ENCODE measurements at regions not wholly inside any gene's neighbourhood (a gene's known extent, or its start where the extent isn't known, plus 50 kb on each side); places are given as distances from the start of the nearest gene placed in this dataset.
"Not testable (repeated sequence)": the region's sequence is repeated elsewhere in the genome, so short reads cannot be mapped to it uniquely, and the experiment has no call there.

- H3K4me1 ChIP-seq (ENCODE audit: control insufficient read depth in 1 of 2, insufficient read depth in 2 of 2, low read length in 2 of 2): no peaks in the 10 kb centered on the region
- no peaks in the 10 kb centered on the region for H3K36me3 ChIP-seq (ENCODE audit: control insufficient read depth in 1 of 2, insufficient read depth in 2 of 2, low read length in 2 of 2)
- no peak overlapping the region for H3K27ac ChIP-seq (ENCODE audit: low read depth, low read length)
- H3K27me3 ChIP-seq (ENCODE audit: control insufficient read depth in 1 of 2, insufficient read depth in 2 of 2, low read length in 2 of 2): no peaks in the 10 kb centered on the region
- no peak overlapping the region for H3K9ac ChIP-seq (ENCODE audit: low read depth in 1 of 2, low read length in 2 of 2)
- no peak overlapping the region for H3K4me3 ChIP-seq (ENCODE audit: low read depth in 1 of 2, low read length in 2 of 2)
- H3K9me3 ChIP-seq (ENCODE audit: control insufficient read depth in 1 of 2, low read length in 2 of 2): no peaks in the 10 kb centered on the region
These were observed 69.2 kb downstream of the SOX9 start for GRCh38 chr17:72189768-72190593.

GRCh38 chr17:72191356-72191755 is 70.5 kb downstream of the SOX9 start:
- Histone ChIP-seq H3K4me3 (ENCODE audit: low read depth in 1 of 2, low read length in 2 of 2) (no peak overlapping the region), H3K4me1 (ENCODE audit: control insufficient read depth in 1 of 2, insufficient read depth in 2 of 2, low read length in 2 of 2) (no peaks in the 10 kb centered on the region), H3K36me3 (ENCODE audit: control insufficient read depth in 1 of 2, insufficient read depth in 2 of 2, low read length in 2 of 2) (no peaks in the 10 kb centered on the region), H3K9ac (ENCODE audit: low read depth in 1 of 2, low read length in 2 of 2) (no peak overlapping the region), H3K9me3 (ENCODE audit: control insufficient read depth in 1 of 2, low read length in 2 of 2) (no peaks in the 10 kb centered on the region), H3K27me3 (ENCODE audit: control insufficient read depth in 1 of 2, insufficient read depth in 2 of 2, low read length in 2 of 2) (no peaks in the 10 kb centered on the region), H3K27ac (ENCODE audit: low read depth, low read length) (no peak overlapping the region)

GRCh38 chr17:72191921-72192799 is 71.3 kb downstream of the SOX9 start:
- H3K27me3 ChIP-seq (ENCODE audit: control insufficient read depth in 1 of 2, insufficient read depth in 2 of 2, low read length in 2 of 2): no peaks in the 10 kb centered on the region
- H3K9me3 ChIP-seq (ENCODE audit: control insufficient read depth in 1 of 2, low read length in 2 of 2): no peaks in the 10 kb centered on the region
- H3K27ac ChIP-seq (ENCODE audit: low read depth, low read length): no peak overlapping the region
- no peaks in the 10 kb centered on the region for H3K36me3 ChIP-seq (ENCODE audit: control insufficient read depth in 1 of 2, insufficient read depth in 2 of 2, low read length in 2 of 2)
- H3K9ac ChIP-seq (ENCODE audit: low read depth in 1 of 2, low read length in 2 of 2): no peak overlapping the region
- no peaks in the 10 kb centered on the region for H3K4me1 ChIP-seq (ENCODE audit: control insufficient read depth in 1 of 2, insufficient read depth in 2 of 2, low read length in 2 of 2)
- H3K4me3 ChIP-seq (ENCODE audit: low read depth in 1 of 2, low read length in 2 of 2): no peak overlapping the region

GRCh38 chr17:72192800-72193192 is 72.0 kb downstream of the SOX9 start:
- Histone ChIP-seq H3K4me1 (ENCODE audit: control insufficient read depth in 1 of 2, insufficient read depth in 2 of 2, low read length in 2 of 2) (no peaks in the 10 kb centered on the region), H3K27me3 (ENCODE audit: control insufficient read depth in 1 of 2, insufficient read depth in 2 of 2, low read length in 2 of 2) (no peaks in the 10 kb centered on the region), H3K4me3 (ENCODE audit: low read depth in 1 of 2, low read length in 2 of 2) (no peak overlapping the region), H3K36me3 (ENCODE audit: control insufficient read depth in 1 of 2, insufficient read depth in 2 of 2, low read length in 2 of 2) (no peaks in the 10 kb centered on the region), H3K9me3 (ENCODE audit: control insufficient read depth in 1 of 2, low read length in 2 of 2) (no peaks in the 10 kb centered on the region), H3K9ac (ENCODE audit: low read depth in 1 of 2, low read length in 2 of 2) (no peak overlapping the region), H3K27ac (ENCODE audit: low read depth, low read length) (no peak overlapping the region)

GRCh38 chr17:72193391-72194106 is 72.7 kb downstream of the SOX9 start:
- H3K36me3 ChIP-seq (ENCODE audit: control insufficient read depth in 1 of 2, insufficient read depth in 2 of 2, low read length in 2 of 2): no peaks in the 10 kb centered on the region
- no peaks in the 10 kb centered on the region for H3K4me1 ChIP-seq (ENCODE audit: control insufficient read depth in 1 of 2, insufficient read depth in 2 of 2, low read length in 2 of 2)
- no peaks in the 10 kb centered on the region for H3K27me3 ChIP-seq (ENCODE audit: control insufficient read depth in 1 of 2, insufficient read depth in 2 of 2, low read length in 2 of 2)
- H3K9ac ChIP-seq (ENCODE audit: low read depth in 1 of 2, low read length in 2 of 2): no peak overlapping the region
- H3K4me3 ChIP-seq (ENCODE audit: low read depth in 1 of 2, low read length in 2 of 2): no peak overlapping the region
- H3K27ac ChIP-seq (ENCODE audit: low read depth, low read length): no peak overlapping the region
- no peaks in the 10 kb centered on the region for H3K9me3 ChIP-seq (ENCODE audit: control insufficient read depth in 1 of 2, low read length in 2 of 2)

GRCh38 chr17:72194107-72194440 is 73.3 kb downstream of the SOX9 start:
- H3K4me1 ChIP-seq (ENCODE audit: control insufficient read depth in 1 of 2, insufficient read depth in 2 of 2, low read length in 2 of 2); H3K27me3 ChIP-seq (ENCODE audit: control insufficient read depth in 1 of 2, insufficient read depth in 2 of 2, low read length in 2 of 2); H3K27ac ChIP-seq (ENCODE audit: low read depth, low read length); H3K9me3 ChIP-seq (ENCODE audit: control insufficient read depth in 1 of 2, low read length in 2 of 2); H3K36me3 ChIP-seq (ENCODE audit: control insufficient read depth in 1 of 2, insufficient read depth in 2 of 2, low read length in 2 of 2); H3K4me3 ChIP-seq (ENCODE audit: low read depth in 1 of 2, low read length in 2 of 2); H3K9ac ChIP-seq (ENCODE audit: low read depth in 1 of 2, low read length in 2 of 2): not testable (repeated sequence)

GRCh38 chr17:72199256-72199655 is 78.4 kb downstream of the SOX9 start:
- no peaks in the 10 kb centered on the region for H3K4me1 ChIP-seq (ENCODE audit: control insufficient read depth in 1 of 2, insufficient read depth in 2 of 2, low read length in 2 of 2)
- no peaks in the 10 kb centered on the region for H3K9me3 ChIP-seq (ENCODE audit: control insufficient read depth in 1 of 2, low read length in 2 of 2)
- H3K4me3 ChIP-seq (ENCODE audit: low read depth in 1 of 2, low read length in 2 of 2): no peak overlapping the region
- no peak overlapping the region for H3K9ac ChIP-seq (ENCODE audit: low read depth in 1 of 2, low read length in 2 of 2)
- H3K36me3 ChIP-seq (ENCODE audit: control insufficient read depth in 1 of 2, insufficient read depth in 2 of 2, low read length in 2 of 2): no peaks in the 10 kb centered on the region
- H3K27ac ChIP-seq (ENCODE audit: low read depth, low read length): no peak overlapping the region
- no peaks in the 10 kb centered on the region for H3K27me3 ChIP-seq (ENCODE audit: control insufficient read depth in 1 of 2, insufficient read depth in 2 of 2, low read length in 2 of 2)

- Histone ChIP-seq H3K27me3 (ENCODE audit: control insufficient read depth in 1 of 2, insufficient read depth in 2 of 2, low read length in 2 of 2) (no peaks in the 10 kb centered on the region), H3K4me3 (ENCODE audit: low read depth in 1 of 2, low read length in 2 of 2) (no peak overlapping the region), H3K27ac (ENCODE audit: low read depth, low read length) (no peak overlapping the region), H3K9me3 (ENCODE audit: control insufficient read depth in 1 of 2, low read length in 2 of 2) (no peaks in the 10 kb centered on the region), H3K9ac (ENCODE audit: low read depth in 1 of 2, low read length in 2 of 2) (no peak overlapping the region), H3K36me3 (ENCODE audit: control insufficient read depth in 1 of 2, insufficient read depth in 2 of 2, low read length in 2 of 2) (no peaks in the 10 kb centered on the region), H3K4me1 (ENCODE audit: control insufficient read depth in 1 of 2, insufficient read depth in 2 of 2, low read length in 2 of 2) (no peaks in the 10 kb centered on the region)
These were observed 83.9 kb downstream of the SOX9 start for GRCh38 chr17:72204742-72205141.

GRCh38 chr17:72205357-72205756 is 84.5 kb downstream of the SOX9 start:
- Histone ChIP-seq H3K4me1 (ENCODE audit: control insufficient read depth in 1 of 2, insufficient read depth in 2 of 2, low read length in 2 of 2) (no peaks in the 10 kb centered on the region), H3K4me3 (ENCODE audit: low read depth in 1 of 2, low read length in 2 of 2) (no peak overlapping the region), H3K9ac (ENCODE audit: low read depth in 1 of 2, low read length in 2 of 2) (no peak overlapping the region), H3K36me3 (ENCODE audit: control insufficient read depth in 1 of 2, insufficient read depth in 2 of 2, low read length in 2 of 2) (no peaks in the 10 kb centered on the region), H3K27me3 (ENCODE audit: control insufficient read depth in 1 of 2, insufficient read depth in 2 of 2, low read length in 2 of 2) (no peaks in the 10 kb centered on the region), H3K9me3 (ENCODE audit: control insufficient read depth in 1 of 2, low read length in 2 of 2) (no peaks in the 10 kb centered on the region), H3K27ac (ENCODE audit: low read depth, low read length) (no peak overlapping the region)

- no peaks in the 10 kb centered on the region for H3K4me1 ChIP-seq (ENCODE audit: control insufficient read depth in 1 of 2, insufficient read depth in 2 of 2, low read length in 2 of 2)
- no peak overlapping the region for H3K27ac ChIP-seq (ENCODE audit: low read depth, low read length)
- H3K9me3 ChIP-seq (ENCODE audit: control insufficient read depth in 1 of 2, low read length in 2 of 2): no peaks in the 10 kb centered on the region
- no peaks in the 10 kb centered on the region for H3K36me3 ChIP-seq (ENCODE audit: control insufficient read depth in 1 of 2, insufficient read depth in 2 of 2, low read length in 2 of 2)
- no peaks in the 10 kb centered on the region for H3K27me3 ChIP-seq (ENCODE audit: control insufficient read depth in 1 of 2, insufficient read depth in 2 of 2, low read length in 2 of 2)
- no peak overlapping the region for H3K4me3 ChIP-seq (ENCODE audit: low read depth in 1 of 2, low read length in 2 of 2)
- H3K9ac ChIP-seq (ENCODE audit: low read depth in 1 of 2, low read length in 2 of 2): no peak overlapping the region
These were observed 85.0 kb downstream of the SOX9 start for GRCh38 chr17:72205822-72206221.

All from duodenal mucosa (tissue), 2 donors.